ENCODE measurements at regions not wholly inside any gene's neighbourhood (a gene's known extent, or its start where the extent isn't known, plus 50 kb on each side); places are given as distances from the start of the nearest gene placed in this dataset.
"Not testable (repeated sequence)": the region's sequence is repeated elsewhere in the genome, so short reads cannot be mapped to it uniquely, and the experiment has no call there.

DNA sequence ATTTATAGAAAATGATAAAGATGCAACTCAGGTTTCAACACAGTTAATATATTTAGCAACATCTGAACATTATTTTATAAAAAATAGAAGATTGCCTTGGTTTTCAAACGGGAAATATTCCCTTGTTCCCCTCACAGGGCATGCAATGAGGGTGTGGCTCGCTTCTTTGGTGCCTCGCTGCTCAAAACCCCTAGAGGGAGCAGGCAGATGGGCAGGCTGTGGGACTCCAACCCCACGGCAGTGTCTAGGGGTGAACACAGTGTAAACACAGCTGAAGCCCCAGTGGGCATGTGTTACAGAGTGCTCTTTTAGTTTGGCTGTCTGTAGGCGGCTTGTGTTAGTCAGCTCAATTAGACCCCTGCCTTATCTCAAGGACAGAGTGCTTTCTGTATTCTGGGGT lies 560.8 kb upstream of the IMPG1 start:
- no peak for DNase-seq

- DNase-seq: no peak
Observed at GRCh38 chr6:76631622-76632021, 559.2 kb upstream of the IMPG1 start.

GRCh38 chr6:76615395-76615794 lies 542.9 kb upstream of the IMPG1 start:
- DNase-seq: no peak

DNA sequence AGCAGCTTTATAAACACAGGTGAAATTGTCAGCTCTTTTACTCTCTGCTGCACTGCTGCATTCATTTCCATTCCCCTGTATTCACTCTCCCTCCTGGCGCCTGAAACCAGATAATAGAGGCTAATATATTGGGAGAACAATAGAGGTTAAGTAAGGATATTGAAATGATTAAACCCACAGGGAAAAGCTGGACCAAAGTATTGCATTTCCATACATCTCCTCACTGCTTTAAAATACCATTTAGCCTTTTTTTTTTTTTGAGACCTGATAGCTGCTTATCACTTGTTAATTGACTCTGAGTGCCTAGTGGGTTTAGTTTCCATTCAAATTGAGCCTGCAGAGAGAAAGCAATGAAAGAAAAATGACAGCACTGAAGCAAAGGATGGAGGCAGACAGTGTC lies 540.5 kb upstream of the IMPG1 start:
- no peak for DNase-seq

DNA sequence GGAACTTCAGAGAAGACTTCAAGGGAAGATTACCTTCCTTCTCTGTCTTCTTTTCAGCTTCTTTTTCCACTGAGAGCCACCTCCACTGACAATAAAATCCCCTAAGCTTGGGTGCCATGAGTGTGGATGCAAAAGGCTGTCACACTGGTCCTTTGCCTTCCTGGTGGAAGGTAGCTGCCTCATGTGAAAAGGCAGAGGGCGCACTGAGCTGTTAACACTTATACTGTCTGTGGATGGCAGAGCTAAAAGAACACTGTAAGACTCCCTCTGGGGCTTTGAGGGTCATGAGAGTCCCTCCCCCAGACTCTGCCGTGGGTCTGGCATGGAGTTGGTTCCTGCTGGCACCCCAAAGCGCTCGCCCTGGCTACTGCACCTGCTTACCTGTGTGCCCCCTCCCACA lies 536.7 kb upstream of the IMPG1 start:
- no peak for DNase-seq

DNA sequence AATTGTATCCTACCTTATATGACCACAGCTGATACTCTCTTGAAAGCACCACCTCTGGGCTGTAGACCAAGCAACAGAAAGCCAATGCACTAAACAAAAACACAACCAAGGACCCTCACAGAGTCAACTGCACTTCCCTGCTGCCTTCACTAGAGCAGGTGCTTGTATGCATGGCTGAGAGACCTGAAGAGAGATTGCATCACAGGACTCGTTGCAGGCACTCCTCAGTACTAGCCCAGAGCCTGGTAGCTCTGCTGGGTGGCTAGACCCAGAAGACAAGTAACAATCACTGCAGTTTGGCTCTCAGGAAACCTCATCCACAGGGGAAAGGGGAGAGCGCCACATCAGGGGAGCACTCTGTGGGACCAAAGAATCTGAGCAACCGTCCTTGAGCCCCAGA lies 521.6 kb upstream of the IMPG1 start:
- no peak for DNase-seq

- DNase-seq: no peak
Observed at GRCh38 chr6:76593668-76594067, 521.2 kb upstream of the IMPG1 start.

GRCh38 chr6:76592566-76592965 lies 520.1 kb upstream of the IMPG1 start:
- no peak for DNase-seq

DNA sequence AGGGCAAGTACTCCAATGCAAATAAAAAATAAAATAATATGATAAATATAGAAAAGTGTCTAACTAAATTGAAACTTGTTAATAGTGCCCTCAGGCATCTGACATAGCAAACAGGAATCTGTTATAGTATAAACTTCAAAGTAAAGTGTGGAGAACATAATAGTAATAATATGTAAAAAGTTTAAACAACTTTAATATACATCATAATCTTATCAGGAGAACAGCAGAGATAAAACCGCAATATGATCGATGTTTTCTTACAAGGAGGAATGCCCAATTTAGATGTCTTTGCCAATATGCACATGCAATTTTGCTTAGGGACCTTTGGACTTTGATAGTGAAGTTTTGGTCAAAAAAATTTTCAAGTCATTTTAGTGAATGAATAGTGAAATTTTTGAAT lies 514.8 kb upstream of the IMPG1 start:
- DNase-seq: no peak

- DNase-seq: no peak
Observed at GRCh38 chr6:76584121-76584520, 511.7 kb upstream of the IMPG1 start.

- no peak for DNase-seq
Observed at GRCh38 chr6:76578746-76579145, 506.3 kb upstream of the IMPG1 start.

GRCh38 chr6:76574746-76575145 lies 502.3 kb upstream of the IMPG1 start:
- DNase-seq: no peak

DNA sequence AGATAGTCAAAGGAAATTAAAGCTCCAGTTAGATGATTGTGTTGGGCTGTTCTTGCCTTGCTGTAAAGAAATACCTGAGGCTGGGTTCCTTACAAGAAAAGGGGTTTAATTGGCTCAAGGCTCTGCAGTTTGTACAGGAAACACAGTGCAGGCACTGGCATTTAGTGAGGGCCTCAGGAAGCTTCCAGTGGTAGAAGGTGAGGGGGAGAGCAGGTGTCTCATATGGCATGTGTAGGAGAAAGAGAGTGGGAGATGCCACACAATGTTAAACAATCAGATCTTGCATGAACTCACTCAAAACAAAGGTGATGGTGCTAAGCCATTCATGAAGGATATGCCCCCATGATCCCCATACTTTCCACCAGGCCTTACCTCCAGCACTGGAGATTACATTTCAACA lies 493.5 kb upstream of the IMPG1 start:
- DNase-seq: no peak

DNA sequence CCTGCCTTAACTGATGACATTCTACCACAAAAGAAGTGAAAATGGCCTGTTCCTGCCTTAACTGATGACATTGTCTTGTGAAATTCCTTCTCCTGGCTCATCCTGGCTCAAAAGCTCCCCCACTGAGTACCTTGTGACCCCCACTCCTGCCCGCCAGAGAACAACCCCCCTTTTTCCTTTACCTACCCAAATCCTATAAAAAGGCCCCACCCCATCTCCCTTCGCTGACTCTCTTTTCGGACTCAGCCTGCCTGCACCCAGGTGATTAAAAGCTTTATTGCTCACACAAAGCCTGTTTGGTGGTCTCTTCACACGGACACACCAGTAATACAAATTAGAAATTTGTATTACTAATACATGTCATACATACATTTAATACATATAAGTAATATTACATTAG lies 489.9 kb upstream of the IMPG1 start:
- not testable (repeated sequence) for DNase-seq

- not testable (repeated sequence) for DNase-seq
Observed at GRCh38 chr6:76560851-76561755, 488.6 kb upstream of the IMPG1 start.

- DNase-seq: no peak
Observed at GRCh38 chr6:76553256-76553655, 480.8 kb upstream of the IMPG1 start.

DNA sequence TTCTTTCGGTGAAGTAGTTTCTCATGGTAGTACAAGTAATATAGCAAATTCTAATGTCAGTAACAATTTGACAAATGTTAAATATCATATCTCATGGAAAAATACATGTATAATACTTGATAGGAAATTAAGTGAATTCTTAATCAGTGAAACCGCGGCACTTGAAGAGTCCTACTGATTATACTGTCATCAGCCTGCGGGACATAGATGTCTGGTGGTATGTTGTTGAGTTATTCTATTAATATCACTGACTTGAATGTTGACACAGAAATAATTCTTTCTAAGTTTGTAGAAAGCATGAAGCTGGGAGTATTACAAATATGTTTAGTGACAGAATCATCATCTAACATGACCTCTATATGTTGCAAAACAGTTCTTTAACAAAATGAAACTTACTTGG lies 479.8 kb upstream of the IMPG1 start:
- no peak for DNase-seq

DNA sequence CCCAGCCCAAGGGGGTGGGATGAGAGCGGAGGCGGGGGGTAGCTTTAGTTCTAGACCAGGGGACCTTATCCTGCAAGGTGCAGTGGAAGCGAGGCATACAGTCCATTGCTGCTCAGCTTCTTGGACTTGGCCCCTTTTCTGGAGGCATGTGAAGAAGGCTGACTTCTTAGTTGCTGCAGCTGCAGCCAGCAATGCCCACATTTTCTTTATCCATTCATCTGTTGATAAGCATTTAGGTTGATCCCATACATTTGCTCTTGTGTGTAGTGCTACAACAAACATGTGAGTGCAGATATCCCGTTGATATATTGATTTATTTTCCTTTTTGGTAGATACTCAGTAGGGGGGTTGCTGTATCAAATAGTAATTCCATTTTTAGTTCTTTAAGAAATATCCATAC lies 461.2 kb upstream of the IMPG1 start:
- no peak for DNase-seq

- no peak for DNase-seq
Observed at GRCh38 chr6:76532647-76533046, 460.2 kb upstream of the IMPG1 start.

GRCh38 chr6:76518443-76518842 lies 446.0 kb upstream of the IMPG1 start:
- no peak for DNase-seq

DNA sequence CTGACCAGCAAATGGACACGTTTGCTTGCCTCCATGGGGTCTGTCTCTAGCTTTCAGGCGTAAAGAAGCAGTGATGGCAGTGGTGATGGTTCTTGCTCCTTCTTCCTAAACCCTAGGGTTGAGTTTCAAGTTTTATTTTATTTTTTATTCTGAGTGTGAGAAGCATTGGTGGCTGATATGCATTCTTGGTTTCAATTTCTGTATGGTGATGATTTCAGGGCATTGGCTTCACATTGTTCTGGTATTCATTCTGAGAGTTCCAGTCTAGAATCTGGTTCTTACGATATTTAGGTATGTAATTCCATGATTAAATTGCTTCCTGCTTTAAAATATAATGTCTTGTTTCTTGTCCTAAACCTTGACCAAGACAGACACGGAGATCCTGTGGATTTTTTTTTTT lies 444.5 kb upstream of the IMPG1 start:
- DNase-seq: no peak

GRCh38 chr6:76510489-76510888 lies 438.0 kb upstream of the IMPG1 start:
- no peak for DNase-seq

- DNase-seq: no peak
Observed at GRCh38 chr6:76509397-76509796, 436.9 kb upstream of the IMPG1 start.

DNA sequence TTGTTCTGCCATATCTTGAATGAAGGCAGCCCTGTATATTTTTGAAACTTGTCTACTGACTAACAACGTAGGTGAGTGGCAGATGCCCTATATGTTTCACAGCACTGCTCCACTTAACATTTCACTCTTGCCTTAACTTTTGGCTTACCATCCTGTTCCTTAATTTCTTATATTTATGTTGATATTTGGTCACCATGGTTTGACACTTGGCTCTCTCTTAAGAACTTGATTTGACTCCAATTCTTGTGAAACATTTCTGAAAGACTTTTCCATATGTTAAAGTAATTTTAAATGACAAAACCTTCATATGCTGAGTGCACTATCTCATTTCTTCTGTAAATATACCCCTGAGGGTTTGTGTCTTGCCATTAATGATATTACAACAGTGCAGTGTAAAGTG lies 434.3 kb upstream of the IMPG1 start:
- no peak for DNase-seq

- no peak for DNase-seq
Observed at GRCh38 chr6:76495909-76496308, 423.4 kb upstream of the IMPG1 start.

Data from NCI-H2171 (cell line).